ENCODE measurements at regions not wholly inside any gene's neighbourhood (a gene's known extent, or its start where the extent isn't known, plus 50 kb on each side); places are given as distances from the start of the nearest gene placed in this dataset.

GRCh38 chr7:46975493-46975892, 606.4 kb downstream of the TNS3 start (continued):
- TF ChIP-seq ELK1 (IDR thresholded peaks at IDR 0.05; ENCODE audit: low read depth, low read length) (no peak), STAT1 (conservative IDR thresholded peaks at IDR 0.05) (no peak), ZBED1 (IDR thresholded peaks at IDR 0.05; ENCODE audit: borderline replicate concordance) (no peak)

GRCh38 chr7:46972205-46972604, 609.7 kb downstream of the TNS3 start:
- intact Hi-C loops (cut with micrococcal nuclease; ENCODE audit: unreplicated experiment): no loop called here
- Histone ChIP-seq H3K4me3 (no peak overlapping the region), H4K20me1 (ENCODE audit: control insufficient read depth, insufficient read depth) (no peaks in the 10 kb centered on the region), H3K9me3 (replicated peaks; ENCODE audit: control insufficient read depth, insufficient read depth, low read length) (no peaks in the 10 kb centered on the region), H3K27ac (ENCODE audit: control insufficient read depth, insufficient read depth) (no peak overlapping the region), H3K4me1 (ENCODE audit: control insufficient read depth, insufficient read depth, low read length) (no peaks in the 10 kb centered on the region), H3K79me2 (ENCODE audit: control insufficient read depth, insufficient read depth, low read length) (no peaks in the 10 kb centered on the region), H3K4me2 (ENCODE audit: control insufficient read depth, insufficient read depth) (no peak overlapping the region), H2AFZ (ENCODE audit: control insufficient read depth, low read depth, low read length) (no peak overlapping the region), H3K36me3 (ENCODE audit: control insufficient read depth in 2 of 2, insufficient read depth in 2 of 2, low read length in 1 of 2) (no peaks in the 10 kb centered on the region), H3K9ac (ENCODE audit: control insufficient read depth, insufficient read depth, low read length) (no peak overlapping the region), H3K27me3 (replicated peaks in 1 of 2; ENCODE audit: control insufficient read depth in 2 of 2, insufficient read depth in 2 of 2, low read length in 1 of 2) (no peaks in the 10 kb centered on the region)
- POLR2A ChIA-PET: no interaction called here
- ATAC-seq (no peak), FAIRE-seq (no peak), DNase-seq (ENCODE audit: low read depth, low spot score) (no peak)
- in situ Hi-C loops (cut with MboI): no loop called here
- SMC1A ChIA-PET (ENCODE audit: uncharacterized antibody, unreplicated experiment): no interaction called here
- TF ChIP-seq TCF3 (IDR thresholded peaks at IDR 0.05; ENCODE audit: borderline replicate concordance, insufficient read depth, low read depth, low read length): no peak
- no peak for TF ChIP-seq BACH1 (IDR thresholded peaks at IDR 0.05; ENCODE audit: borderline replicate concordance)
- TF ChIP-seq TBL1XR1 (IDR thresholded peaks at IDR 0.05; ENCODE audit: low read depth, low read length): no peak
- TF ChIP-seq CBX5 (IDR thresholded peaks at IDR 0.05; ENCODE audit: low read depth): no peak
- no peak for TF ChIP-seq E2F8 (IDR thresholded peaks at IDR 0.05; ENCODE audit: low read depth, partially characterized antibody)
- no peak for TF ChIP-seq GATAD2B (conservative IDR thresholded peaks at IDR 0.05; ENCODE audit: low read depth)
- TF ChIP-seq PRDM15 (CRISPR knock-in tag; IDR thresholded peaks at IDR 0.05): no peak
- no peak for TF ChIP-seq ATF3 (IDR thresholded peaks at IDR 0.05; ENCODE audit: borderline replicate concordance, extremely low read depth, low read depth, low read length)
- no peak for TF ChIP-seq ZNF24 (IDR thresholded peaks at IDR 0.05)
- TF ChIP-seq SREBF1 (IDR thresholded peaks at IDR 0.05; ENCODE audit: low read length): no peak
- RAD21 ChIA-PET (ENCODE audit: unreplicated experiment): no interaction called here
- 2% methylated on average over 3 of the region's 3 CpGs for WGBS (ENCODE audit: insufficient coverage, insufficient replicate concordance, low lambda C conversion rate, missing lambda C conversion rate)
- CTCF ChIA-PET: interaction anchor here (0.6 to 0.7 kb wide), 2 partner anchors 17 to 23 kb away, joined by 3 read pairs; no protein-coding TSS in a partner anchor
- BruUV-seq (replicated peaks): no TSS peak
